ENCODE measurements at regions not wholly inside any gene's neighbourhood (a gene's known extent, or its start where the extent isn't known, plus 50 kb on each side); places are given as distances from the start of the nearest gene placed in this dataset.

GRCh38 chr6:167764713-167765479, 61.8 kb upstream of the AFDN start:
- H3K4me3 ChIP-seq (ENCODE audit: low read length in 2 of 2) = no peak overlapping the region

GRCh38 chr6:167766986-167767714, 59.6 kb upstream of the AFDN start:
- no peak overlapping the region for H3K27ac ChIP-seq (ENCODE audit: low read depth in 1 of 2, low read length in 1 of 2)
- WGBS = 88% methylated on average over 29 of the region's 29 CpGs

More at GRCh38 chr6:167764713-167765479, 61.8 kb upstream of the AFDN start:
- Histone ChIP-seq H3K4me1 (ENCODE audit: control insufficient read depth in 2 of 2, insufficient read depth in 2 of 2, low read length in 2 of 2) (no peaks in the 10 kb centered on the region), H3K36me3 (ENCODE audit: control insufficient read depth in 2 of 2, insufficient read depth in 2 of 2, low read length in 1 of 2) (no peaks in the 10 kb centered on the region), H3K9me3 (ENCODE audit: control insufficient read depth in 2 of 2, insufficient read depth in 1 of 2, low read length in 1 of 2) (no peaks in the 10 kb centered on the region), H3K27ac (ENCODE audit: low read depth in 1 of 2, low read length in 1 of 2) (no peak overlapping the region), H3K27me3 (ENCODE audit: control insufficient read depth in 2 of 2, insufficient read depth in 1 of 2, low read length in 1 of 2) (no peaks in the 10 kb centered on the region)
- no peak for DNase-seq (ENCODE audit: low read depth in 6 of 9, low spot score in 9 of 9)
- 92% methylated on average over 15 of the region's 15 CpGs for WGBS

DNA sequence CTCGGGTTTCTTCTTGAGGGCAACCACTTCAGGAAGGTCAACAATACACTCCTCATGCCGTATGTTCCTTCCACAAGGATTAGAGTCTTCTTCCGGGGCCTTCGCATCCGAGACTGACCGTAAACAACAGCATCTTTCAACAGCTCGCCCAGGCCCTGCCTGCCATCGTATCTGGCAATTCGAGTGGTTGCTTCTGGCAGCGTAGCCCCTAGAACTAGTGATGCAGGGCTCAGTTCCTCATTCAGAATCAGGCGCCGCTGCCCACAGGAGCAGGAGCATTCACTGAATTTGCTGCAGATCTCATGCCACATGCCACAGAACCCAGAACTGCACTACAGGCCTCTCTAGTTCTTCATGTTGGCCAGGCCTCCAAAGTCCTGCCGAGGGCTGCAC, 59.0 kb upstream of the AFDN start:
- WGBS = 96% methylated on average over 13 of the region's 13 CpGs
- H3K9me3 ChIP-seq (ENCODE audit: control insufficient read depth in 2 of 2, insufficient read depth in 1 of 2, low read length in 1 of 2) = no peaks in the 10 kb centered on the region
- DNase-seq (ENCODE audit: low read depth in 6 of 9, low spot score in 9 of 9) = no peak
- H3K36me3 ChIP-seq (ENCODE audit: control insufficient read depth in 2 of 2, insufficient read depth in 2 of 2, low read length in 1 of 2) = no peaks in the 10 kb centered on the region
- H3K4me3 ChIP-seq (ENCODE audit: low read length in 2 of 2) = no peak overlapping the region
- no peaks in the 10 kb centered on the region for H3K4me1 ChIP-seq (ENCODE audit: control insufficient read depth in 2 of 2, insufficient read depth in 2 of 2, low read length in 2 of 2)
- H3K27ac ChIP-seq (ENCODE audit: low read depth in 1 of 2, low read length in 1 of 2) = no peak overlapping the region
- no peaks in the 10 kb centered on the region for H3K27me3 ChIP-seq (ENCODE audit: control insufficient read depth in 2 of 2, insufficient read depth in 1 of 2, low read length in 1 of 2)

More at GRCh38 chr6:167766986-167767714, 59.6 kb upstream of the AFDN start:
- Histone ChIP-seq H3K9me3 (ENCODE audit: control insufficient read depth in 2 of 2, insufficient read depth in 1 of 2, low read length in 1 of 2) (no peaks in the 10 kb centered on the region), H3K4me1 (ENCODE audit: control insufficient read depth in 2 of 2, insufficient read depth in 2 of 2, low read length in 2 of 2) (no peaks in the 10 kb centered on the region), H3K4me3 (ENCODE audit: low read length in 2 of 2) (no peak overlapping the region), H3K27me3 (ENCODE audit: control insufficient read depth in 2 of 2, insufficient read depth in 1 of 2, low read length in 1 of 2) (no peaks in the 10 kb centered on the region), H3K36me3 (ENCODE audit: control insufficient read depth in 2 of 2, insufficient read depth in 2 of 2, low read length in 1 of 2) (no peaks in the 10 kb centered on the region)
- no peak for DNase-seq (ENCODE audit: low read depth in 6 of 9, low spot score in 9 of 9)

- Histone ChIP-seq H3K4me3 (ENCODE audit: low read length in 2 of 2) (no peak overlapping the region), H3K36me3 (ENCODE audit: control insufficient read depth in 2 of 2, insufficient read depth in 2 of 2, low read length in 1 of 2) (no peaks in the 10 kb centered on the region), H3K4me1 (ENCODE audit: control insufficient read depth in 2 of 2, insufficient read depth in 2 of 2, low read length in 2 of 2) (no peaks in the 10 kb centered on the region), H3K9me3 (ENCODE audit: control insufficient read depth in 2 of 2, insufficient read depth in 1 of 2, low read length in 1 of 2) (no peaks in the 10 kb centered on the region), H3K27ac (ENCODE audit: low read depth in 1 of 2, low read length in 1 of 2) (no peak overlapping the region), H3K27me3 (ENCODE audit: control insufficient read depth in 2 of 2, insufficient read depth in 1 of 2, low read length in 1 of 2) (no peaks in the 10 kb centered on the region)
- 96% methylated on average over 18 of the region's 18 CpGs for WGBS
- no peak for DNase-seq (ENCODE audit: low read depth in 6 of 9, low spot score in 9 of 9)
Observed at GRCh38 chr6:167768471-167769215, 58.1 kb upstream of the AFDN start.

GRCh38 chr6:167769408-167770190, 57.1 kb upstream of the AFDN start:
- Histone ChIP-seq H3K36me3 (ENCODE audit: control insufficient read depth in 2 of 2, insufficient read depth in 2 of 2, low read length in 1 of 2) (no peaks in the 10 kb centered on the region), H3K27ac (ENCODE audit: low read depth in 1 of 2, low read length in 1 of 2) (no peak overlapping the region), H3K27me3 (ENCODE audit: control insufficient read depth in 2 of 2, insufficient read depth in 1 of 2, low read length in 1 of 2) (no peaks in the 10 kb centered on the region), H3K4me3 (ENCODE audit: low read length in 2 of 2) (no peak overlapping the region), H3K4me1 (ENCODE audit: control insufficient read depth in 2 of 2, insufficient read depth in 2 of 2, low read length in 2 of 2) (no peaks in the 10 kb centered on the region), H3K9me3 (ENCODE audit: control insufficient read depth in 2 of 2, insufficient read depth in 1 of 2, low read length in 1 of 2) (no peaks in the 10 kb centered on the region)
- WGBS = 94% methylated on average over 13 of the region's 13 CpGs
- no peak for DNase-seq (ENCODE audit: low read depth in 6 of 9, low spot score in 9 of 9)

GRCh38 chr6:167770291-167770955, 56.3 kb upstream of the AFDN start:
- WGBS = 88% methylated on average over 14 of the region's 14 CpGs
- no peak overlapping the region for H3K4me3 ChIP-seq (ENCODE audit: low read length in 2 of 2)
- no peaks in the 10 kb centered on the region for H3K9me3 ChIP-seq (ENCODE audit: control insufficient read depth in 2 of 2, insufficient read depth in 1 of 2, low read length in 1 of 2)
- no peaks in the 10 kb centered on the region for H3K36me3 ChIP-seq (ENCODE audit: control insufficient read depth in 2 of 2, insufficient read depth in 2 of 2, low read length in 1 of 2)
- H3K27me3 ChIP-seq (ENCODE audit: control insufficient read depth in 2 of 2, insufficient read depth in 1 of 2, low read length in 1 of 2) = no peaks in the 10 kb centered on the region
- no peaks in the 10 kb centered on the region for H3K4me1 ChIP-seq (ENCODE audit: control insufficient read depth in 2 of 2, insufficient read depth in 2 of 2, low read length in 2 of 2)
- no peak for DNase-seq (ENCODE audit: low read depth in 6 of 9, low spot score in 9 of 9)
- H3K27ac ChIP-seq (ENCODE audit: low read depth in 1 of 2, low read length in 1 of 2) = no peak overlapping the region

- H3K27ac ChIP-seq (ENCODE audit: low read depth in 1 of 2, low read length in 1 of 2) = no peak overlapping the region
- H3K36me3 ChIP-seq (ENCODE audit: control insufficient read depth in 2 of 2, insufficient read depth in 2 of 2, low read length in 1 of 2) = no peaks in the 10 kb centered on the region
- no peaks in the 10 kb centered on the region for H3K9me3 ChIP-seq (ENCODE audit: control insufficient read depth in 2 of 2, insufficient read depth in 1 of 2, low read length in 1 of 2)
- no peaks in the 10 kb centered on the region for H3K4me1 ChIP-seq (ENCODE audit: control insufficient read depth in 2 of 2, insufficient read depth in 2 of 2, low read length in 2 of 2)
- H3K4me3 ChIP-seq (ENCODE audit: low read length in 2 of 2) = no peak overlapping the region
- H3K27me3 ChIP-seq (ENCODE audit: control insufficient read depth in 2 of 2, insufficient read depth in 1 of 2, low read length in 1 of 2) = no peaks in the 10 kb centered on the region
- 98% methylated on average over 11 of the region's 11 CpGs for WGBS
- no peak for DNase-seq (ENCODE audit: low read depth in 6 of 9, low spot score in 9 of 9)
Observed at GRCh38 chr6:167774881-167775280, 51.8 kb upstream of the AFDN start.

- no peak for DNase-seq (ENCODE audit: low read depth in 6 of 9, low spot score in 9 of 9)
- H3K36me3 ChIP-seq (ENCODE audit: control insufficient read depth in 2 of 2, insufficient read depth in 2 of 2, low read length in 1 of 2) = no peaks in the 10 kb centered on the region
- H3K4me3 ChIP-seq (ENCODE audit: low read length in 2 of 2) = no peak overlapping the region
- no peaks in the 10 kb centered on the region for H3K27me3 ChIP-seq (ENCODE audit: control insufficient read depth in 2 of 2, insufficient read depth in 1 of 2, low read length in 1 of 2)
- no peaks in the 10 kb centered on the region for H3K9me3 ChIP-seq (ENCODE audit: control insufficient read depth in 2 of 2, insufficient read depth in 1 of 2, low read length in 1 of 2)
- H3K27ac ChIP-seq (ENCODE audit: low read depth in 1 of 2, low read length in 1 of 2) = no peak overlapping the region
- WGBS = 87% methylated on average over 14 of the region's 14 CpGs
- H3K4me1 ChIP-seq (ENCODE audit: control insufficient read depth in 2 of 2, insufficient read depth in 2 of 2, low read length in 2 of 2) = no peaks in the 10 kb centered on the region
Observed at GRCh38 chr6:167776906-167777627, 49.6 kb upstream of the AFDN start.
